Prostate gland (tissue), 2 donors: ENCODE measurements at regions not wholly inside any gene's neighbourhood (a gene's known extent, or its start where the extent isn't known, plus 50 kb on each side); places are given as distances from the start of the nearest gene placed in this dataset.

ENCODE experiments used
- POLR2A ChIP-seq: fragments of 450-650 bp; IDR thresholded peaks from one replicate; pipeline ENCODE4 v1.6.1; 2016; ENCODE audit warnings: antibody characterized with exemption, mild to moderate bottlenecking
- POLR2AphosphoS5 ChIP-seq: sonication (generic); formaldehyde crosslinking; IDR thresholded peaks from one replicate; pipeline ENCODE4 v1.6.1; 2017; ENCODE audit warnings: antibody characterized with exemption
- TF ChIP-seq, protein P1 (sequence below), 4 experiments: fragments of 200-600 bp in 2 of 4; fragments of 450-650 bp in 2 of 4; sonication (generic) in 2 of 4; IDR thresholded peaks; 1 replicate in 3 of 4; 2 replicates in 1 of 4; pipeline ENCODE4 v1.5.1; 2016 to 2019; ENCODE audit warnings: antibody characterized with exemption in 4 of 4, mild to moderate bottlenecking in 2 of 4, moderate library complexity in 2 of 4

DNA sequence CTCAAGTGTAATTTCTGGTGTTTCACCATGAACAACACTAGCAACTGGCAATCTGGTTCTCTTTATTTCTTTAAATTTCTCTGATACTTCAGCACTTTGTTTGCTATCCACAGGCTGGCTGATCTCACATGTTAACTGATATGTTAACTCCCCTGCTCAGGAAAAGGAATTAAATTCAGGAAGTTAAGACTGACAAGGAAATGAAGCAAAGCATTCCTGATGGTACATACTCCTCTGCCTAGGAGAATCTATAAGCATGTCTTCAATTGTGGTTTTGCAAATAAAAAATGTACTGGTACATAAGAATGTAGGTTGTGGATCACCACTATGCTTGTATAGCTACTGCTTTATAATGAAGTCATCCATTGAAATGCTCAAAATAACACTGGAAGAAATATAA is 1119.2 kb upstream of the INTU start:
- TF ChIP-seq, protein P1, sequence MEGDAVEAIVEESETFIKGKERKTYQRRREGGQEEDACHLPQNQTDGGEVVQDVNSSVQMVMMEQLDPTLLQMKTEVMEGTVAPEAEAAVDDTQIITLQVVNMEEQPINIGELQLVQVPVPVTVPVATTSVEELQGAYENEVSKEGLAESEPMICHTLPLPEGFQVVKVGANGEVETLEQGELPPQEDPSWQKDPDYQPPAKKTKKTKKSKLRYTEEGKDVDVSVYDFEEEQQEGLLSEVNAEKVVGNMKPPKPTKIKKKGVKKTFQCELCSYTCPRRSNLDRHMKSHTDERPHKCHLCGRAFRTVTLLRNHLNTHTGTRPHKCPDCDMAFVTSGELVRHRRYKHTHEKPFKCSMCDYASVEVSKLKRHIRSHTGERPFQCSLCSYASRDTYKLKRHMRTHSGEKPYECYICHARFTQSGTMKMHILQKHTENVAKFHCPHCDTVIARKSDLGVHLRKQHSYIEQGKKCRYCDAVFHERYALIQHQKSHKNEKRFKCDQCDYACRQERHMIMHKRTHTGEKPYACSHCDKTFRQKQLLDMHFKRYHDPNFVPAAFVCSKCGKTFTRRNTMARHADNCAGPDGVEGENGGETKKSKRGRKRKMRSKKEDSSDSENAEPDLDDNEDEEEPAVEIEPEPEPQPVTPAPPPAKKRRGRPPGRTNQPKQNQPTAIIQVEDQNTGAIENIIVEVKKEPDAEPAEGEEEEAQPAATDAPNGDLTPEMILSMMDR (IDR thresholded peaks at IDR 0.05), result no peak
- TF ChIP-seq POLR2A, result no peak
- no peak for TF ChIP-seq POLR2AphosphoS5
